Left ventricle myocardium superior (tissue), 1 donor: ENCODE measurements at regions not wholly inside any gene's neighbourhood (a gene's known extent, or its start where the extent isn't known, plus 50 kb on each side); places are given as distances from the start of the nearest gene placed in this dataset.
"Not testable (repeated sequence)": the region's sequence is repeated elsewhere in the genome, so short reads cannot be mapped to it uniquely, and the experiment has no call there.

Source experiments
- ATAC-seq: fragments of 200-7000 bp; cut with Tn5 transposase; one replicate; pipeline ENCODE4 v1.9.1; 2020; ENCODE audit warnings: mild to moderate bottlenecking, moderate library complexity
- DNase-seq: peaks from one replicate; pipeline ENCODE4 v3.0.0-alpha.2; 2020
- intact Hi-C: fragments of 100-400 bp; cut with micrococcal nuclease; formaldehyde crosslinking; loops from one replicate; pipeline ENCODE4 v1.11.0; 2022
- donor health status: DM: no; HTN: yes; CAD: no; lungs with severe emphysema.

DNA sequence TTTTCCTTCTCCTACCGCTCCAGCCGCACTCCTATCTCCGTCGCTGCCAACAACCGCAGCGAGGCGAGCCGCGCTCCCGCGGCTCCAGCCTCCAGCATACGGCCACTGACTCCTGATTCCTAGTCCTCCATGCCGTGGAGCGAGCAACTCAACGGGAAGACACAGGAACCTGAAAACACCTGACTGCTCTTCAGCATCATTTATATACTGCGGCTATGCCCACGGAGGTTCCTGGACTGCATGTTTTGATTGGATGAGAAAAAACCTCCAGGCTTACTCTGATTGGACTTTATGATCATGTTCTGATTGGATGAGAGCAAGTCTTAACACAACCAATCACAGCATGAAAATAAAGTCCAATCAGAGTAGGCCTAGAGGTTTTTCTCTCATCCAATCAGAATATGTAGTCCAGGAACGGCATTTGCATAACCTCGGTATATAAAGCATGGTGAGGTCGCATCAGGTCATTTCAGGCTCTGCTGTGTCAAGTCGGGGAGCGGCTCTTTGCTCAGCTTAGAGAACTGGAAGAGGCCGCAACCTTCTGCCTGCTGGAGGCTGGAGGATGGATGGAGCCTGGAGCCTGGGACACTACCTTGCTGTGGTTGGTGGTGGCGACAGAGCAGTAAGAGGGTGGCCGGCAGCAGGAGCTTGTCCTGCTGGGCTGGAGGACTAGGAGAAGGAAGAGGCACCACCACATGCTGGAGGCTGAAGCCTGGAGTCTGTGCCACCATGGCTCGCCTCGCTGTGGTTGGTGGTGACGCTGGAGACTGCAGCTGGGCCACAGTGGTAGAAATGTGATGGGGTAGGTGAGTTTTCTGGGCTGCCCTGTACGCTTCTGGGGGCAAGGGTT, 204.6 kb upstream of the WSB1 start:
- DNase-seq, intact Hi-C loops, ATAC-seq: not testable (repeated sequence)

DNA sequence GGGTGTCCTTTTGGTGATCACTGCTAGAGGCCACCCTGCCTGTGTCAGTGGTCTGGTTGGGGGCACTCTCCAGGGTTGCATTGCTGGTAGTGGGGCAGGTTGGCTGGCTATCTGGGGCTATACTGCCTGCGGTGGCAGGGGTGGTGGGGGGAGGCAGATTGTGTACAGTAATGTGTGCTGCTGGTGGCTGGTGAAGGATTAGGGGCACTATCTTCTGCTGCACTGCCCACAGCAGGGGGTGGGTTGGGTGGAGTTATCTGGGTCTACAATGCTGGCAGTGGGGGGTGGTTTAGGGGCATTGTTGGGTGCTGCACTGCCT, 204.0 kb upstream of the WSB1 start:
- intact Hi-C loops: no loop called here
- DNase-seq: no peak
- ATAC-seq: no peak

DNA sequence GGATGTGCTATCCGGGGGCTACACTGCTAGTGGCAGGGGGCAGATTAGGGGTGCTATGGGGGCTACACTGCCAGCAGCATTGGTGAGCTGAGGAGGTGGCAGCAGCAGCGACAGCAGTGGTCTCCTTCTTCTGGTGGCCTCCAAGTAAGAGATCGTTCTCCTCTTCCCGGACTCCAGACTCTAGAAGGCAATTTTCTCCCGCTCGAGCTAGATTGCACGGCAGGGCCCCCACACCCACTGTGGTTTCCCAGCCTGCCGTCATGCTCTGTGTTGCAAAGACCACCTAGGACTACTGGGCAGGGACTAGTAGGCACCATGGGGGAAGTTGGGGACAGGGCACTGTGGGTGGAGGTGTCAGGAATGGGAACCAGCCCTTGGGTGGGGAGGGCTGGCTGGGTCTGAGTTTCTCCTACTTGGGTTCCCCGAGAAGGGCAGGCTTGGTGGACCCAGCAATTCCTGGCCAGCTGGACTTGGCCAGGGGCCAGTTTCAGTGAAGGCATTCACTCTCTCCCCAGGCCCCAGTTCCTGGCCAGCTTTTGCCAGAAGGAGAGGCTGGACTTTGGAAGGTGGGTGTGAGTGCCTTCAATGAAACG, 203.4 kb upstream of the WSB1 start:
- DNase-seq, ATAC-seq: not testable (repeated sequence)

DNA sequence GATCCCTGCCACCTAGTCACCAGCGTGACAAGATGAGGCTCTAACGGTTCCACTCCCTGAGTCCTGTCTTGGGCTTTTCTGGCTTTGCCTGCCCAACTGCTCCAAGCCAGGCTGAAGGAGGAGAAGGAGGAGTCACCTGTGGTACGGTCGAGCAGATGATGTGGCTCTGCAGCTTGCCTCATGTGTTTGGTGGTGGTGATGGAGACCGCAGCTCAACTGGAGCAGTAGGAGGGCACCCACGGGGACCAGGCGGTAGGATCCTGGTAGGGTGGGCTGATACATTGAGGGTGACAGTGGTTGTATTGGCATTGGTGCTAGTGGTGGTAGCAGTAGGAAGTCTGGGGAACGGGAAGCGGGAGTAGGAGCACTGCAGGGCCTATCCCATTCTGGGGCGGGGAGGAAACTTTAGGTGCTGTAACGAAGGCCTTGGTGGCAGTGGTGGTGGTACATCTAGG, 202.8 kb upstream of the WSB1 start:
- intact Hi-C loops: no loop called here
- DNase-seq: no peak
- no peak for ATAC-seq

More for the DNA sequence above, 203.4 kb upstream of the WSB1 start:
- intact Hi-C loops: not testable (repeated sequence)

DNA sequence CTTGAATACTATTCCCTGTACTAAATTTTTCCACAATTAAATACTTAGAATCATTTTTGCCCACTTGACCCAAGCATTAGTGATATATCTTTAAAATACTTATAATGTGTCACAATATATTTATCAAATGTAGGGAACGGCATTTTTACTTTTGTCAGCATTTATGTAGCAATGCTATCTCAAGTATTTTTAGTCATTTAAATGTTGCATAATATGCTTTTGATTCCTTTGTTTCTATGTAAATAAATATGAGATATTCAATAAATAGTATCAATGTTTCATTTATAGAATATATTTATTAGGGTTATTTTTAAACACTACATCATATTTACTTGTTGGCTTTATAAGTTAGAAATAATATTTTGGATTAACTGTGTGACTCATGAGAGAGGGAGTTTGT, 199.7 kb upstream of the WSB1 start:
- intact Hi-C loops, ATAC-seq, DNase-seq: not testable (repeated sequence)

DNA sequence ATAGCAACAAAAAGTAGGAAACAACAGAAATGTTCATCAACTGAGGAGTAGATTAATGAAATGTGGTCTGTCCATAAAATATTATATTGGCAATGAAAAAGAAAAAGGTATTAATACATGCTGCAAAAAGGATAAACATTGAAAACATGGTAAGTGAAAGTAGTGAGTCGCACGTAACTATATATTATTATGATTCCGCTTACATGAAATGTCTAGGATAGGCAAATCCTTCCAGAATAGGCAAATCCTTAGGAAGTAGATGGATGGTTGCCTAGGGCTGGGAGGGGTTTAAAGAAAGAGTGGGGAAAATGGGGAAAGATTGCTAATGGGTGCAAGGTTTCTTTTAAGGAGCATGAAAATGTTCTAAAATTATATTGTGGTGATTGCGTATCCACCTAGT, 198.1 kb upstream of the WSB1 start:
- DNase-seq, intact Hi-C loops, ATAC-seq: not testable (repeated sequence)

DNA sequence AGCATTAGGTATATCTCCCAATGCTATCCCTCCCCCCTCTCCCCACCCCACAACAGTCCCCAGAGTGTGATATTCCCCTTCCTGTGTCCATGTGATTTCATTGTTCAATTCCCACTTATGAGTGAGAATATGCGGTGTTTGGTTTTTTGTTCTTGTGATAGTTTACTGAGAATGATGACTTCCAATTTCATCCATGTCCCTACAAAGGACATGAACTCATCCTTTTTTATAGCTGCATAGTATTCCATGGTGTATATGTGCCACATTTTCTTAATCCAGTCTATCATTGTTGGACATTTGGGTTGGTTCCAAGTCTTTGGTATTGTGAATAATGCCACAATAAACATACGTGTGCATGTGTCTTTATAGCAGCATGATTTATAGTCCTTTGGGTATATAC, 194.6 kb upstream of the WSB1 start:
- ATAC-seq, intact Hi-C loops, DNase-seq: not testable (repeated sequence)

DNA sequence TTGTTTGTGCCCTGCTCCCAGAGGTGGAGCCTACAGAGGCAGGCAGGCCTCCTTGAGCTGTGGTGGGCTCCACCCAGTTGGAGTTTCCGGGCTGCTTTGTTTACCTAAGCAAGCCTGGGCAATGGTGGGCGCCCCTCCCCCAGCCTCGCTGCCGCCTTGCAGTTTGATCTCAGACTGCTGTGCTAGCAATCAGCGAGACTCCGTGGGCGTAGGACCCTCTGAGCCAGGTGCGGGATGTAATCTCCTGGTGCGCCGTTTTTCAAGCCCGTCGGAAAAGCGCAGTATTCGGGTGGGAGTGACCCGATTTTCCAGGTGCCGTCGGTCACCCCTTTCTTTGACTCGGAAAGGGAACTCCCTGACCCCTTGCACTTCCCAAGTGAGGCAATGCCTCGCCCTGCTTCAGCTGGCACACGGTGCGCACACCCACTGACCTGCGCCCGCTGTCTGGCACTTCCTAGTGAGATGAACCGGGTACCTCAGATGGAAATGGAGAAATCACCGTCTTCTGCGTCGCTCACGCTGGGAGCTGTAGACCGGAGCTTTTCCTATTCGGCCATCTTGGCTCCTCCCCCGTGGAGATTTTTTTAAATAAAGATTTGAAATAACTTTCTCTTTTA, 189.2 kb upstream of the WSB1 start:
- intact Hi-C loops, DNase-seq, ATAC-seq: not testable (repeated sequence)

DNA sequence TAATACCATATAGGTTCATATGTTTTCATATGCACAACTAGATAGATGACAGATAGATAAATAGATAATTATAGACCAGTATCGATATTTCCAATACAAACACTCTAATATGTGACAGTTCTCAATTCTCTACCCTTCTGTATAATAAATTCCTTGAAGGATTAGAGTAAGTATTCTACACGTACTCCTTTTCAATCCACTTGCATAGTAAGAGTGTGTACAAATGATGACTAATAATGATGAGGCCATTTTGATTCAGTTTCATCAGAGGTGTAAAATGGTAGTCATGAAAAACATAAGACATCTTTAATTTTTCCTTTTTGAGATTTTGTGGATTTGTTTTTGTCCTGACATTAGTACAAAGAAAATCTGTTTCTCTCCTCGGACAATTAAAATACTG, 188.3 kb upstream of the WSB1 start:
- intact Hi-C loops: no loop called here
- DNase-seq: no peak
- ATAC-seq: no peak

DNA sequence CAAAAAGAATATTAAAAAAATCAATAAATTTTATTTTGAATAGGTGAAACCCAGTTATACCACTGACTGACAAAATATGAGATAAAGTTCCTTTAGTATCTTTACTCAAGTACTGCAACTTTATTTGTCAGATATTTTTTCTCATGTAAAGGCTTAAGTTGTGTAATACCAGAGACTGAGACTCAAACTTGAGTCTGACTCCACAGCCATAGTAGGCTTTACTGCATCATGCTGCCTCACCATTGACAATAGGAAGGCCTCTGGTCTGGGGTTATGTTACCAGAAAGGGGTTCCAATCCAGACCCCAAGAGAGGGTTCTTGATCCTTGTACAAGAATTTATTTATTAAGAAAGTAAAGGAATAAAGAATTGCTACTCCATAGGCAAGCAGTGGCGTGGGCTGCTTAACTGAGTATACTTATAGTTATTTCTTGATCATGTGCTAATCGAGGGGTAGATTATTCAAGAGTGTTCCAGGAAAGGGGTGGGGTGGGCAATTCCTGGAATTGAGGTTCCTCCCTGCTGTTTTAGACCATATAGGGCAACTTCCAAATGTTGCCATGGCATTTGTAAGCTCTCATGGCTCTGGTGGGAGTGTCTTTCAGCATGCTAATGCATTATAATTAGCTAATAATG, 187.4 kb upstream of the WSB1 start:
- intact Hi-C loops: no loop called here
- DNase-seq: no peak
- ATAC-seq: no peak

DNA sequence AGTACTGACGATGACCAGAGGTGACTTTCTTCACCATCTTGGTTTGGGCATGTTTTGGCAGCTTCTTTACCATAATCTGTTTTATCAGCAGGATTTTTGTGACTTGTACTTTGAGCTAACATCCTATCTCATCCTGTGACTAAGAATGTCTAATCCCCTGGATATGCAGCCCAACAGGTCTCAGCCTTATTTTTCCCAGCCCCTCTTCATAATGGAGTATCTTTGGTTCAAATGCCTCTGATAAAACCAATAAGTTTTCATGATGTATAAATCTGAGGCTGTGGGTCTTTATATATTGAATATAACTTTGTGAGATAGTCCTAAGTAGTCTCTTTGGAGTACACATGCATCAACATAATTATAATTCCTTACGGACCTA, 186.9 kb upstream of the WSB1 start:
- no peak for DNase-seq
- intact Hi-C loops: no loop called here
- no peak for ATAC-seq

DNA sequence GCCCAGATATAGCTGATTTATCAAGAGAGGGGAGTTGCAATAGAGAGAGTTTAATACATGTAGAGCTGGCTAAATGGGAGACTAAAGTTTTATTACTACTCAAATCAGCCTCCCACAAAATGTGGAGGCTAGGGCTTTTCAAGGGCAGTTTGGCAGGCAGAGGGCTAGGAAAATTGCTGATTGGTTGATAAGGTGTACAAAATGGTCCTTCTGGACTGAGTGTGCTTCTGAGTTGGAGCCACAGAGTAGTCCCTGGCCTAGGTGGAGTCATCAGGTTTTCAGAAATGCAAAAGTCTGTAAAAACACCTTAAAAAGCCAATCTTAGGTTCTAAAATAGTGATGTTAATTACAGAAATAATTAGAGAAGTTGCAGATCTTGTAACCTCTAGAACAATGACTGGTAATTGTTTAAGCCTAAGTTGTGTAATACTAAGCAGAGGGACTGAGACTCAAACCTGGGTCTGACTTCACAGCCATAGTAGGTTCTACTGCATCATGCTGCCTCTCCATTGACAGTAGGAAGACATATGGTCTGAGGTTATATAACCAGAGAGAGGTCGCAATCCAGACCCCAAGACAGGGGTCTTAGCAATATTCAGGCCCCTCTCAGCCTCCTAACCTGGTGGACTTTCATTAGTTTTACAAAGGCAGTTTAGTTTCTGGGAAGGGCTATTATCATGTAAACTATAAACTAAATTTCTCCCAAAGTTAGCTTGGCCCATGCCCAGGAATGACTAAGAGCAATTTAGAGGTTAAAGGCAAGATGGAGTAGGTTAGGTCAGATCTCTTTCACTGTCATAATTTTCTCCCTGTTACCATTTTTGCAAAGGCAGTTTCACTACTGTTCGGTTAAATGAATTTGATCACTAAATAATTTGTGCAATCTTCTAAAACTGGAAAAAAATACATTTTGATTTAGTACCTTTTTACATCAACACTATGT, 186.3 kb upstream of the WSB1 start:
- DNase-seq, intact Hi-C loops, ATAC-seq: not testable (repeated sequence)

DNA sequence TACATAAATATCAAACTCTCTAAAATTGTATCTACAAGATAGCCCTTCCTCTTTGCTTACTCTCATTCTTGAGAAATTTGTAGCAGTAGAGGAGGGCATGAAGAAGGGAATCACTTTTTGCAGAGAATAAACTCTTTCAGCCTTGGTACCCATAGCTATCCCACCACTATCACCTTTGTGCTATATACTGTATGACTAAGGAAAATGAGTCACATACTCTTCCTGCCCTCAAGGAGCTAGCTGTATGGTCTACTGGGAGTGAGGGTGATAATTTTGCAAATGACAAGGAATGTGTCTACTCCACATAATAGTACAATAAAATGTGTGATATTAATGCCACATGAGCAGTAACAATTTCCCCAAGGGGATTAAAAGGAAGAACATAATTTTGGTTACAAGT, 184.6 kb upstream of the WSB1 start:
- DNase-seq (no peak), ATAC-seq (no peak)
- intact Hi-C loops: no loop called here

DNA sequence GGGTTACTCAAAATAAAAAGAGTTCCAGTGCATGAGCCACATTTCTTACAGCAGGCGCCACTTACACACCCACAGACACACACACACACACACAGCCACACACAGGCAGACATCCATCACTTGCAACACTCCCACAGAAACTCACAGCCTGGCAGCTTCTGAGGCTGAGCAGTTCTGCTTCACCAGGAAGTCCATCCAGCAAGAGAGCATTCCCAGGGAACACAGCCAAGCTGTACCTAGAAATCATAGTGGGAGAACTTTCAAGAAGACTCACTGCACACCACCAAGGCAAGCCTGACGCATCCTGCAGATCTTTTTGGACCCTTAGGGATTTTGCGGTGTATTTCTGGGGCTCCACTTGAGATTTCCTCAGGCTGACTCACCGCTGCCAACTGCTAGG, 140.9 kb upstream of the WSB1 start:
- DNase-seq (no peak), ATAC-seq (no peak)
- intact Hi-C loops: no loop called here

DNA sequence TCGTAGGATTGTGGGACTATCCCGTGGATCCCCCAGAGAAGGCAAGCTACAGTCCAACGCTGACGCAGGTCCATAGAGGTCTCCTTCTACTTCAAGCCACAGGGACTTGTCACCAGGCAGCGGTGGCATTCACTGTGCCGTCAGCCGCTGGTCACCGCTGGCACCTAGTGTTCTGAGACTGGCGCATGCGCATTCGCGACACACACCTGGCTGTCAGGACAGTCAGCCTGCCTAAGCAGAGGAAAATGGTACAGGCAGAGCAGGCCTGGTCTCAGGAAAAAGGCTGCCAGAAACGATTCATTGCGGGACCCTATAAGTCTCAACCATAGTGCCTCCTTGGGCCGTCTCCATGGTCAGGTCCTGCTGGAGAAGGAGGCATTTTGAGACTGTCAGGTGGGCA, 138.0 kb upstream of the WSB1 start:
- no peak for DNase-seq
- intact Hi-C loops: no loop called here
- no peak for ATAC-seq

DNA sequence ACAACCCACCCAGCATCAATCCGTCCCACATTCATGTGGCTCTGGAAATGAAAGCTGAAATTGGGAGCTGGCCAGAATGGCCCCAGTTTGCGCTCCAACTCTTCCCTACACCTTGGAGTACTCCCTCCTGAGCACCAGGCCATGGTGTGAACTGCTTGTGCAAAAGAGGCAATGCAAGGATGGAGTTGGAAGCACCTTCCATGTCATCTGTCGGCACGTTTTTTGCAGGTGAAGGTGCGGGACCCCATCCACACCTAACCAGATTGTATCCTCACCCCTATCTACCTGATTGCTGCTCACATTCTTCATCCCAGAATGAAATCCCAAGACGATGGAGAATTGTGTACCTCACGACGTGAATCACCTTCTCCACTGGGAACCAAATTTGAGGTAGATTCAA, 136.6 kb upstream of the WSB1 start:
- intact Hi-C loops: no loop called here
- no peak for DNase-seq
- ATAC-seq: no peak

DNA sequence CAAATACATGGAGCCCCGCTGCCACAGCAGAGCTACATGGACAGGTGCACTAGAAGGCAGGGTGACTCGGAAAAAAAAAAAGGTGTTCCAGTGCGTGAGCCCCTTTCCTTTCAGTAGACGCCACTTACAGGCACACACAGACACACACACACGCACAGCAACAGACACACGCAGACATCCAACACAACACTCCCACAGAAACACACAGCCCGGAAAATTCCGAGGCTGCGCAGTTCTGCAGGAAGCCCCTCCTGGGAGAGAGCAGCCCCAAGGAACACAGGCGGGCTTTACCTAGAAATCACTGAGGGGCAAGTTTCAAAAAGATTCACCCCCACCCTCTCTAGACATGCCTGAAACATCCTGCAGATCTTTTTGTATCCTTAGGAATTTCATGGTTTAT, 136.0 kb upstream of the WSB1 start:
- no peak for DNase-seq
- no peak for ATAC-seq
- intact Hi-C loops: no loop called here

DNA sequence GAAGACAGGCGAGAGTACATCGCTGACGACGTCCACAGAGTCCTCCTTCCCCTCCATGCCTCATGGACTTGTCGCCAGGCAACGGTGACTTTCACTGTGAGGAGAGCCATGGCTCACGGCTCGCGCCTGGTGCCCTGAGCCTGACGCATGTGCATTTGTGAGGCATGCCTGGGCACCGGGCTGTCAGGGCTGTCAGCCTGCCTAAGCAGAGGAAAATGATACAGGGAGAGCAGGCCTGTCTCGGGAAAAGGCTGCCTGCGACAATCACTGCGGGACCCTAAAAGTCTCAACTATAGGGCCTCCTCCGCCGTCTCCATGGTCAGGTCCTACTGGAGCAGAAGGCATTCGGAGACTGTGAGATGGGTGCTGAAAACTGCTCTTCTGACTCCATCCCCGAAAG, 135.5 kb upstream of the WSB1 start:
- no peak for DNase-seq
- intact Hi-C loops: no loop called here
- no peak for ATAC-seq

DNA sequence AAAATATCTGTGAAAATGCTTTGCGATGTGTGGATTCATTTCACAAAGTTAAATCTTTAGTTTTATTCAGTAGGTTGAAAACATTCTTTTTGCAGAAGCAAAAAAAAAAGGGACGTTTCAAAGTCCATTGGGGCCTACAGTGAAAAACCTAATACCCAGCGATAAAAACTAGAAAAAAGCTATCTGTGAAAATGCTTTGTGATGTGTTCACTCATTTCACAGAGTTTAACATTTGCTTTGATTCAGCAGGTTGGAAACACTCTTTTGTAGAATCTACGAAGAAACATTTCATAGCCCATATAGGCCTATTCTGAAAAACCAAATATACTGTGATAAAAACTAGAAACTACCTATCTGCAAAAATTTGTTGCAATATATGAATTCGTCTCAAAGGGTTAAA, 113.6 kb upstream of the WSB1 start:
- intact Hi-C loops: no loop called here
- no peak for ATAC-seq

More for the DNA sequence above, 113.6 kb upstream of the WSB1 start:
- DNase-seq: no peak
